WTC11 (cell line): ENCODE measurements at regions not wholly inside any gene's neighbourhood (a gene's known extent, or its start where the extent isn't known, plus 50 kb on each side); places are given as distances from the start of the nearest gene placed in this dataset.
"Not testable (repeated sequence)": the region's sequence is repeated elsewhere in the genome, so short reads cannot be mapped to it uniquely, and the experiment has no call there.

Source experiments
- ATAC-seq: fragments of 200-7000 bp; cut with Tn5 transposase; 2 replicates; pipeline ENCODE4 v1.10.0; 2021; ENCODE audit warnings: mild to moderate bottlenecking, moderate library complexity
- CTCF ChIA-PET: fragments of 300-600 bp; sonication (Branson Sonifier 250); formaldehyde crosslinking; loops from one replicate; lab custom pipeline; 2021; ENCODE audit warnings: antibody characterized with exemption; lab: Charles Lee
- POLR2A ChIA-PET: fragments of 350-600 bp; sonication (Branson Sonifier 250); formaldehyde crosslinking; loops from one replicate; lab custom pipeline; 2021; ENCODE audit warnings: antibody characterized with exemption; lab: Charles Lee
- DNase-seq: peaks from one replicate; pipeline ENCODE4 v3.0.0; 2021; ENCODE audit warnings: low spot score
- H3K27ac Mint-ChIP-seq: 2 replicates; pipeline ENCODE4 v1.8.0; 2021; ENCODE audit warnings: mixed read lengths
- H3K27me3 Mint-ChIP-seq: 2 replicates; pipeline ENCODE4 v1.8.0; 2021; ENCODE audit warnings: low read depth, mild to moderate bottlenecking, moderate library complexity, mixed read lengths
- H3K36me3 Mint-ChIP-seq: 2 replicates; pipeline ENCODE4 v1.8.0; 2021; ENCODE audit warnings: mixed read lengths
- H3K4me1 Mint-ChIP-seq: 2 replicates; pipeline ENCODE4 v1.8.0; 2022; ENCODE audit warnings: mixed read lengths
- H3K4me3 Mint-ChIP-seq: 2 replicates; pipeline ENCODE4 v1.8.0; 2021; ENCODE audit warnings: mild to moderate bottlenecking, moderate library complexity, mixed read lengths
- H3K9me3 Mint-ChIP-seq: 2 replicates; pipeline ENCODE4 v1.8.0; 2021; ENCODE audit warnings: mixed read lengths
- ARID4B ChIP-seq: sonication (generic); formaldehyde crosslinking; IDR thresholded peaks from 2 replicates; pipeline ENCODE4 v1.8.0; 2023; ENCODE audit warnings: missing genetic modification reagents, mild to moderate bottlenecking, borderline replicate concordance
- ATF1 ChIP-seq: sonication (generic); formaldehyde crosslinking; IDR thresholded peaks from 2 replicates; pipeline ENCODE4 v1.8.1; 2023; ENCODE audit warnings: mild to moderate bottlenecking, moderate library complexity, missing genetic modification reagents
- ETV6 ChIP-seq: sonication (generic); formaldehyde crosslinking; IDR thresholded peaks from 2 replicates; pipeline ENCODE4 v1.8.1; 2022; ENCODE audit warnings: mild to moderate bottlenecking, missing genetic modification reagents
- FOXJ3 ChIP-seq: sonication (generic); formaldehyde crosslinking; IDR thresholded peaks from 2 replicates; pipeline ENCODE4 v1.9.0; 2021; ENCODE audit warnings: missing genetic modification reagents, mild to moderate bottlenecking, borderline replicate concordance
- GTF2I ChIP-seq: fragments of 250-450 bp; sonication (Bioruptor Pico); conservative IDR thresholded peaks from 2 replicates; pipeline ENCODE4 v1.4.0; 2021; ENCODE audit warnings: mild to moderate bottlenecking
- JAZF1 ChIP-seq: fragments of 250-450 bp; sonication (Bioruptor Pico); IDR thresholded peaks from 2 replicates; pipeline ENCODE4 v1.9.0; 2021; ENCODE audit warnings: moderate library complexity, mild to moderate bottlenecking, inconsistent platforms
- MAX ChIP-seq: sonication (generic); formaldehyde crosslinking; IDR thresholded peaks from 2 replicates; pipeline ENCODE4 v1.8.0; 2022; ENCODE audit warnings: mild to moderate bottlenecking, missing genetic modification reagents
- NFYB ChIP-seq: sonication (generic); formaldehyde crosslinking; conservative IDR thresholded peaks from 2 replicates; pipeline ENCODE4 v1.8.0; 2022; ENCODE audit warnings: low read depth, missing genetic modification reagents
- NR3C1 ChIP-seq: sonication (generic); formaldehyde crosslinking; conservative IDR thresholded peaks from 2 replicates; pipeline ENCODE4 v1.8.1; 2023; ENCODE audit warnings: low read depth, mild to moderate bottlenecking, missing genetic modification reagents
- SMAD4 ChIP-seq: sonication (generic); formaldehyde crosslinking; IDR thresholded peaks from 2 replicates; pipeline ENCODE4 v1.8.0; 2022; ENCODE audit warnings: mild to moderate bottlenecking, missing genetic modification reagents
- TCF7 ChIP-seq: sonication (generic); formaldehyde crosslinking; IDR thresholded peaks from 2 replicates; pipeline ENCODE4 v1.8.0; 2022; ENCODE audit warnings: mild to moderate bottlenecking, low read depth, missing genetic modification reagents, moderate library complexity
- USF1 ChIP-seq: sonication (generic); formaldehyde crosslinking; IDR thresholded peaks from 2 replicates; pipeline ENCODE4 v1.8.0; 2022; ENCODE audit warnings: mild to moderate bottlenecking, missing genetic modification reagents
- USF2 ChIP-seq: sonication (generic); formaldehyde crosslinking; IDR thresholded peaks from 2 replicates; pipeline ENCODE4 v1.8.1; 2023; ENCODE audit warnings: mild to moderate bottlenecking, missing genetic modification reagents, moderate library complexity
- ZMAT4 ChIP-seq: fragments of 250-450 bp; sonication (Bioruptor Pico); IDR thresholded peaks from 2 replicates; pipeline ENCODE4 v1.9.0; 2021; ENCODE audit warnings: mild to moderate bottlenecking
- ZNF121 ChIP-seq: sonication (generic); formaldehyde crosslinking; IDR thresholded peaks from 2 replicates; pipeline ENCODE4 v1.8.0; 2023; ENCODE audit warnings: missing genetic modification reagents
- ZNF138 ChIP-seq: sonication (generic); formaldehyde crosslinking; conservative IDR thresholded peaks from 2 replicates; pipeline ENCODE4 v1.8.1; 2022; ENCODE audit warnings: mild to moderate bottlenecking, moderate library complexity, missing genetic modification reagents
- ZNF219 ChIP-seq: sonication (generic); formaldehyde crosslinking; IDR thresholded peaks from 2 replicates; pipeline ENCODE4 v1.8.0; 2023; ENCODE audit warnings: missing genetic modification reagents, mild to moderate bottlenecking, borderline replicate concordance
- ZNF396 ChIP-seq: fragments of 250-450 bp; sonication (Bioruptor Pico); IDR thresholded peaks from 2 replicates; pipeline ENCODE4 v1.8.0; 2021; ENCODE audit warnings: mild to moderate bottlenecking, moderate library complexity, borderline replicate concordance
- ZNF423 ChIP-seq: fragments of 250-450 bp; sonication (Bioruptor Pico); IDR thresholded peaks from 2 replicates; pipeline ENCODE4 v2.1.2; 2022; ENCODE audit warnings: mild to moderate bottlenecking, moderate library complexity
- ZNF532 ChIP-seq: fragments of 250-450 bp; sonication (Bioruptor Pico); IDR thresholded peaks from 2 replicates; pipeline ENCODE4 v1.9.0; 2021; ENCODE audit warnings: mild to moderate bottlenecking, borderline replicate concordance

- TF ChIP-seq ZNF532 (no peak), ETV6 (CRISPR knock-in tag) (no peak), SMAD4 (CRISPR knock-in tag) (no peak), ZNF423 (CRISPR knock-in tag) (no peak)
Observed at GRCh38 chr7:51901489-51901840, 584.9 kb upstream of the COBL start (continued).

- CTCF ChIA-PET, H3K27me3 Mint-ChIP-seq, ATAC-seq, H3K36me3 Mint-ChIP-seq, H3K27ac Mint-ChIP-seq, H3K4me3 Mint-ChIP-seq, POLR2A ChIA-PET, H3K4me1 Mint-ChIP-seq, DNase-seq: not testable (repeated sequence)
- H3K9me3 Mint-ChIP-seq, result peaks cover 17% of the 10 kb centered on the region
Observed at GRCh38 chr7:51900755-51901488, 584.3 kb upstream of the COBL start.

GRCh38 chr7:51899611-51900010 lies 583.0 kb upstream of the COBL start:
- peaks cover 2% of the 10 kb centered on the region; the same call in 1 of the 2 replicates for H3K36me3 Mint-ChIP-seq
- peaks cover 17% of the 10 kb centered on the region for H3K9me3 Mint-ChIP-seq
- ATAC-seq, result no peak
- H3K4me3 Mint-ChIP-seq, result no peak overlapping the region
- POLR2A ChIA-PET, result no interaction called here
- no peak for DNase-seq
- no peaks in the 10 kb centered on the region for H3K4me1 Mint-ChIP-seq
- CTCF ChIA-PET, result no interaction called here
- TF ChIP-seq ARID4B (CRISPR knock-in tag), result no peak
- no peak for TF ChIP-seq USF1 (CRISPR knock-in tag)
- TF ChIP-seq ZNF396 (CRISPR knock-in tag), result no peak
- TF ChIP-seq ZNF121, result no peak
- TF ChIP-seq NR3C1 (CRISPR knock-in tag), result no peak
- no peak for TF ChIP-seq NFYB (CRISPR knock-in tag)
- TF ChIP-seq GTF2I (CRISPR knock-in tag), result no peak
- no peak for TF ChIP-seq ZMAT4 (CRISPR knock-in tag)
- TF ChIP-seq ZNF219 (CRISPR knock-in tag), result no peak
- TF ChIP-seq MAX, result no peak
- no peak for TF ChIP-seq JAZF1 (CRISPR knock-in tag)
- no peak for TF ChIP-seq ATF1 (CRISPR knock-in tag)
- no peak for TF ChIP-seq FOXJ3 (CRISPR knock-in tag)
- no peak for TF ChIP-seq USF2
- no peak for TF ChIP-seq TCF7
- TF ChIP-seq ZNF138, result no peak
- H3K27ac Mint-ChIP-seq, result no peak overlapping the region
- no peaks in the 10 kb centered on the region; the same call in 1 of the 2 replicates for H3K27me3 Mint-ChIP-seq
